ENCODE measurements at regions not wholly inside any gene's neighbourhood (a gene's known extent, or its start where the extent isn't known, plus 50 kb on each side); places are given as distances from the start of the nearest gene placed in this dataset.
"Not testable (repeated sequence)": the region's sequence is repeated elsewhere in the genome, so short reads cannot be mapped to it uniquely, and the experiment has no call there.

GRCh38 chr3:147297761-147298350 lies 108.5 kb downstream of the ZIC4 start:
- TF ChIP-seq CTCF (IDR thresholded peaks at IDR 0.05; ENCODE audit: low read depth, low read length) = no peak
- DNase-seq (ENCODE audit: low read depth in 2 of 2) = no peak
- H3K4me3 ChIP-seq (replicated peaks in 1 of 2; ENCODE audit: low read depth in 2 of 2, low read length in 2 of 2) = no peak overlapping the region

GRCh38 chr3:147287370-147287769 lies 119.0 kb downstream of the ZIC4 start:
- not testable (repeated sequence) for H3K4me3 ChIP-seq (replicated peaks in 1 of 2; ENCODE audit: low read depth in 2 of 2, low read length in 2 of 2); DNase-seq (ENCODE audit: low read depth in 2 of 2)

- no peak for TF ChIP-seq CTCF (IDR thresholded peaks at IDR 0.05; ENCODE audit: low read depth, low read length)
- no peak overlapping the region for H3K4me3 ChIP-seq (replicated peaks in 1 of 2; ENCODE audit: low read depth in 2 of 2, low read length in 2 of 2)
- no peak for DNase-seq (ENCODE audit: low read depth in 2 of 2)
Observed at GRCh38 chr3:147269907-147270306, 136.4 kb downstream of the ZIC4 start.

GRCh38 chr3:147267434-147267833 lies 138.9 kb downstream of the ZIC4 start:
- DNase-seq (ENCODE audit: low read depth in 2 of 2) = no peak
- no peak for TF ChIP-seq CTCF (IDR thresholded peaks at IDR 0.05; ENCODE audit: low read depth, low read length)
- H3K4me3 ChIP-seq (replicated peaks in 1 of 2; ENCODE audit: low read depth in 2 of 2, low read length in 2 of 2) = no peak overlapping the region

GRCh38 chr3:147257944-147258343 lies 148.4 kb downstream of the ZIC4 start:
- no peak for TF ChIP-seq CTCF (IDR thresholded peaks at IDR 0.05; ENCODE audit: low read depth, low read length)
- no peak for DNase-seq (ENCODE audit: low read depth in 2 of 2)
- H3K4me3 ChIP-seq (replicated peaks in 1 of 2; ENCODE audit: low read depth in 2 of 2, low read length in 2 of 2) = no peak overlapping the region

GRCh38 chr3:147256739-147257138 lies 149.6 kb downstream of the ZIC4 start:
- H3K4me3 ChIP-seq (replicated peaks in 1 of 2; ENCODE audit: low read depth in 2 of 2, low read length in 2 of 2) = no peak overlapping the region
- no peak for DNase-seq (ENCODE audit: low read depth in 2 of 2)
- no peak for TF ChIP-seq CTCF (IDR thresholded peaks at IDR 0.05; ENCODE audit: low read depth, low read length)

GRCh38 chr3:147246906-147247305 lies 159.4 kb downstream of the ZIC4 start:
- no peak for TF ChIP-seq CTCF (IDR thresholded peaks at IDR 0.05; ENCODE audit: low read depth, low read length)
- no peak overlapping the region for H3K4me3 ChIP-seq (replicated peaks in 1 of 2; ENCODE audit: low read depth in 2 of 2, low read length in 2 of 2)
- DNase-seq (ENCODE audit: low read depth in 2 of 2) = no peak

GRCh38 chr3:147245638-147246037 lies 160.7 kb downstream of the ZIC4 start:
- DNase-seq (ENCODE audit: low read depth in 2 of 2); H3K4me3 ChIP-seq (replicated peaks in 1 of 2; ENCODE audit: low read depth in 2 of 2, low read length in 2 of 2): not testable (repeated sequence)

GRCh38 chr3:147245022-147245421 lies 161.3 kb downstream of the ZIC4 start:
- DNase-seq (ENCODE audit: low read depth in 2 of 2) = not testable (repeated sequence)

More at GRCh38 chr3:147245022-147245421, 161.3 kb downstream of the ZIC4 start:
- H3K4me3 ChIP-seq (replicated peaks in 1 of 2; ENCODE audit: low read depth in 2 of 2, low read length in 2 of 2) = not testable (repeated sequence)

Data from cardiac fibroblast (primary cell).